ENCODE measurements at regions not wholly inside any gene's neighbourhood (a gene's known extent, or its start where the extent isn't known, plus 50 kb on each side); places are given as distances from the start of the nearest gene placed in this dataset.

DNA sequence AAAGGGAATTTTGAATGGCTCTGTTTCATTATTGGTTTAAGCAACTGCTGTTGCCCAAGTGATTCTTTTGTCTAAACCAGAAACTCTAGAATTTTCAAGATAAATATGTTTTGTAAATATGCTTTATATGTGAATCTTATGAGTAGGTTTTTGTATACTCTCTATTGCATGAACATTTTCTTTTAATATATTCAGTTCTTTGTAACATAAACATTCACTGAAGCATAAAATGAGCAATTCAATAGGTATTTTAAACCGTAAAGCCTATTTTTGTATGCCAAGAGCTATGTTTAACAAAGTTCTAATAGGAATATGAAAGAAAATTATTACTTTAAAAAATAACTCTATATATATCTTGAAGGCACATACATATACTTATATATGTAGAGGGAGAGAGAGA, 293.1 kb downstream of the PSAT1 start:
- Histone ChIP-seq H4K20me1 (ENCODE audit: insufficient read depth, low read length) (no peaks in the 10 kb centered on the region), H3K79me2 (ENCODE audit: low read length) (no peaks in the 10 kb centered on the region), H3K27me3 (ENCODE audit: low read depth, low read length) (peaks cover 9% of the 10 kb centered on the region), H3K4me3 (ENCODE audit: low read length) (no peak overlapping the region), H3K9me3 (ENCODE audit: insufficient read depth, low read length) (no peaks in the 10 kb centered on the region), H3K4me1 (ENCODE audit: low read length) (no peaks in the 10 kb centered on the region), H3K27ac (ENCODE audit: low read length) (no peak overlapping the region), H3K4me2 (ENCODE audit: low read length) (no peak overlapping the region), H2AFZ (ENCODE audit: low read depth, low read length) (no peak overlapping the region), H3K36me3 (replicated peaks; ENCODE audit: low read depth, low read length) (no peaks in the 10 kb centered on the region), H3K9ac (ENCODE audit: low read length) (no peak overlapping the region)
- TF ChIP-seq, protein P1, sequence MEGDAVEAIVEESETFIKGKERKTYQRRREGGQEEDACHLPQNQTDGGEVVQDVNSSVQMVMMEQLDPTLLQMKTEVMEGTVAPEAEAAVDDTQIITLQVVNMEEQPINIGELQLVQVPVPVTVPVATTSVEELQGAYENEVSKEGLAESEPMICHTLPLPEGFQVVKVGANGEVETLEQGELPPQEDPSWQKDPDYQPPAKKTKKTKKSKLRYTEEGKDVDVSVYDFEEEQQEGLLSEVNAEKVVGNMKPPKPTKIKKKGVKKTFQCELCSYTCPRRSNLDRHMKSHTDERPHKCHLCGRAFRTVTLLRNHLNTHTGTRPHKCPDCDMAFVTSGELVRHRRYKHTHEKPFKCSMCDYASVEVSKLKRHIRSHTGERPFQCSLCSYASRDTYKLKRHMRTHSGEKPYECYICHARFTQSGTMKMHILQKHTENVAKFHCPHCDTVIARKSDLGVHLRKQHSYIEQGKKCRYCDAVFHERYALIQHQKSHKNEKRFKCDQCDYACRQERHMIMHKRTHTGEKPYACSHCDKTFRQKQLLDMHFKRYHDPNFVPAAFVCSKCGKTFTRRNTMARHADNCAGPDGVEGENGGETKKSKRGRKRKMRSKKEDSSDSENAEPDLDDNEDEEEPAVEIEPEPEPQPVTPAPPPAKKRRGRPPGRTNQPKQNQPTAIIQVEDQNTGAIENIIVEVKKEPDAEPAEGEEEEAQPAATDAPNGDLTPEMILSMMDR (IDR thresholded peaks at IDR 0.05; ENCODE audit: low read depth, low read length), result no peak
- TF ChIP-seq EZH2phosphoT487 (IDR thresholded peaks at IDR 0.05; ENCODE audit: low read depth), result no peak

DNA sequence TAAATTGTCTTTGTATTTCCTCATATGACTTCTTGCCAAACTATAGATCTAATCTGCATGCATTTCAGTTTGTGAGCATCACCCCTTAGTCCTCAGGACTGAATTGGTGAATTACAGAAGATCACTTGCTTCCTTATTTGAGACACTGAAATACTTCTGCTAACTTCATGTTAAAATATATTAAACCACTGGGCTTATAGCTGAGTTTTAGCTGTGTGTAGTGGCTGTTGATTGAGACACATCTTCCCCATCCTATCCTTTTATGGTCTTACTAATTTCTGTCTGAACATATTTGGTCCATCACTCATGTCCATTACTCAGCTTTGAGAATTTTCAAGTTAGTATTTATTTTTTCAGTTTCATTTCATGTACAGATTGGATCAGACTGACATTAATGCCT, 295.9 kb downstream of the PSAT1 start:
- Histone ChIP-seq H3K79me2 (ENCODE audit: low read length) (no peaks in the 10 kb centered on the region), H3K4me1 (ENCODE audit: low read length) (no peaks in the 10 kb centered on the region)

DNA sequence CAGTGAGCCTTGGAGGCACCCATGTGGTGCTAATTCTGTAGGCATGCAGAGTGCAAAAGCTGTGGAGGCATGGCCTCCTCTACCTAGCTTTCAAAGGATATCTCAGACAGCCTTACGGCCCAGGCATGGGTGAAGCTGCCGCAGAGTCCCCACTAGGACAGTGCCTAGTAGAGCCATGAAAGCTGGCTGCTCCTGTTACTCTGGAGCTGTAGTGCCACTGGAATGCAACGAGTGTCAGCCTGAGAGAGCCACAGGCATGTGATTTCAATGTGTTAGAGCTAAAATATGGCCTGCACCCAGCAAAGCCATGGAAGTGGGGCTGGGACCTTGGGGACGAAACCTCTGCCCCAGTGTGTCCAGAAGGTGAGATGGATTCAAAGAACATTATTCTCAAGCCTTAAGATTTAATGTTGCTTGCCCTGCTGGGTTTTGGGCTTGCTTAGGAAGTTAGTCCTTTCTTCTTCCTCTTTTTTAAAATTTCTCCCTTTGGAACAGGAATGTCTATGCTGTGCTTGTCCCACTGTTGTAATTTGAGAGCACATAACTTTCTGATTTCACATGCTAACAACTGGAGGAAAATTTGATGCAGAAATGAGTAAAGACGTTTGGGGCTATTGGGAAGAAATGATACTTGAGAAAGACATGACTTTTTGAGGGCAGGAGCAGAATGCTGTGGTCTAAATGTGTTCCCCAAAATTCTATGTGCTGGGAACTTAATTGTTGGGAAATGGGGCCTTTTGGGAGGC, 298.4 kb downstream of the PSAT1 start:
- Histone ChIP-seq H3K9me3 (ENCODE audit: insufficient read depth, low read length) (no peaks in the 10 kb centered on the region), H3K4me3 (ENCODE audit: low read length) (no peak overlapping the region), H3K4me1 (ENCODE audit: low read length) (no peaks in the 10 kb centered on the region), H3K36me3 (replicated peaks; ENCODE audit: low read depth, low read length) (no peaks in the 10 kb centered on the region), H3K27ac (ENCODE audit: low read length) (no peak overlapping the region), H3K4me2 (ENCODE audit: low read length) (no peak overlapping the region), H3K27me3 (ENCODE audit: low read depth, low read length) (peaks cover 24% of the 10 kb centered on the region), H3K79me2 (ENCODE audit: low read length) (no peaks in the 10 kb centered on the region), H3K9ac (ENCODE audit: low read length) (no peak overlapping the region), H2AFZ (ENCODE audit: low read depth, low read length) (no peak overlapping the region), H4K20me1 (ENCODE audit: insufficient read depth, low read length) (no peaks in the 10 kb centered on the region)
- TF ChIP-seq, protein P1 (IDR thresholded peaks at IDR 0.05; ENCODE audit: low read depth, low read length), result no peak
- no peak for TF ChIP-seq EZH2phosphoT487 (IDR thresholded peaks at IDR 0.05; ENCODE audit: low read depth)

More for the DNA sequence above, 295.9 kb downstream of the PSAT1 start:
- Histone ChIP-seq H3K9ac (ENCODE audit: low read length) (no peak overlapping the region), H3K27me3 (ENCODE audit: low read depth, low read length) (peaks cover 20% of the 10 kb centered on the region), H2AFZ (ENCODE audit: low read depth, low read length) (no peak overlapping the region), H3K27ac (ENCODE audit: low read length) (no peak overlapping the region), H4K20me1 (ENCODE audit: insufficient read depth, low read length) (no peaks in the 10 kb centered on the region), H3K9me3 (ENCODE audit: insufficient read depth, low read length) (no peaks in the 10 kb centered on the region), H3K4me2 (ENCODE audit: low read length) (no peak overlapping the region), H3K36me3 (replicated peaks; ENCODE audit: low read depth, low read length) (no peaks in the 10 kb centered on the region), H3K4me3 (ENCODE audit: low read length) (no peak overlapping the region)
- TF ChIP-seq, protein P1 (IDR thresholded peaks at IDR 0.05; ENCODE audit: low read depth, low read length), result no peak
- TF ChIP-seq EZH2phosphoT487 (IDR thresholded peaks at IDR 0.05; ENCODE audit: low read depth), result no peak

DNA sequence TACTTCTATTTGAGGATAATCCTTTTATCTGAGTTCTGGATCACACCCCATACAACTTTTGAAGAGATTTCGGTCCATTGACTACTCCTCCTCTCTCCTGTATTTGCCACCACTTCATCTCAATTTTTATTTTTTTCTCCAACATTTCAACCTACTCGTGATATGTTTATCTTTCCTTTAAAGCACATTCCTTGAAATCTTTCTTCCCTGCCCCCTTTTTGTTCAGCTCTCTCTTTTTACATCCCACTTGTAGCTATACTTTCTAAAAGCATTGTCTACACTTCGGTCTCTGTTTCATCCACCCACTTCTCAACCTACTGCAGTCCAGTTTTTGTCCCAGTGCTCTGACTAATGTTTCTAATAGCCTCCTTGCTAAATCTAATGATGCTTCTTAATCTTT, 299.4 kb downstream of the PSAT1 start:
- H3K4me2 ChIP-seq (ENCODE audit: low read length), result no peak overlapping the region
- H3K9ac ChIP-seq (ENCODE audit: low read length), result no peak overlapping the region

More for the DNA sequence above, 299.4 kb downstream of the PSAT1 start:
- H3K36me3 ChIP-seq (replicated peaks; ENCODE audit: low read depth, low read length), result no peaks in the 10 kb centered on the region
- H3K4me3 ChIP-seq (ENCODE audit: low read length), result no peak overlapping the region
- TF ChIP-seq, protein P1 (IDR thresholded peaks at IDR 0.05; ENCODE audit: low read depth, low read length), result no peak
- no peak for TF ChIP-seq EZH2phosphoT487 (IDR thresholded peaks at IDR 0.05; ENCODE audit: low read depth)
- no peak overlapping the region for H3K27ac ChIP-seq (ENCODE audit: low read length)
- peaks cover 29% of the 10 kb centered on the region for H3K27me3 ChIP-seq (ENCODE audit: low read depth, low read length)
- H4K20me1 ChIP-seq (ENCODE audit: insufficient read depth, low read length), result no peaks in the 10 kb centered on the region
- no peaks in the 10 kb centered on the region for H3K79me2 ChIP-seq (ENCODE audit: low read length)
- no peak overlapping the region for H2AFZ ChIP-seq (ENCODE audit: low read depth, low read length)
- no peaks in the 10 kb centered on the region for H3K9me3 ChIP-seq (ENCODE audit: insufficient read depth, low read length)
- no peaks in the 10 kb centered on the region for H3K4me1 ChIP-seq (ENCODE audit: low read length)
